ENCODE measurements at regions not wholly inside any gene's neighbourhood (a gene's known extent, or its start where the extent isn't known, plus 50 kb on each side); places are given as distances from the start of the nearest gene placed in this dataset.
"Not testable (repeated sequence)": the region's sequence is repeated elsewhere in the genome, so short reads cannot be mapped to it uniquely, and the experiment has no call there.

DNA sequence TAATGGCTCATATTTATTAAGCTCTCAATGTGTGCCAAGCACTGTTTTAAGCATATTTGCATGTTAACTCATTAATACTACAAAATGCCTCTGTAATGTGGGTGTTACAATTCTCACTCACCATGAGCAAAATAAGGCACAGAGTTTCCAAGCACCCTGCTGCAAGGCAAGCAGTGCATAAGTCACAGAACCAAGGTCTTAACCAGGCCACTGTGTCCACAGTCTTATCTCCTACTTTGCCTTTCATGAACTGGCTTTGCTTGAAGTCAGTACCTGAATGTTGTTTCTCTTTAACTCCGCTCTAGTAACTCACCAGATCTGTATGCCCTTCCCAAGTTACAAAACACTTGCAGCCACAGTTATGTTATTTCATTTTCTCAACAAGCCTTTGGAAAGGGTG is 1372.7 kb downstream of the AACS start:
- H3K4me3 ChIP-seq (replicated peaks; ENCODE audit: low read depth, low read length): no peak overlapping the region
- TF ChIP-seq, protein P1, sequence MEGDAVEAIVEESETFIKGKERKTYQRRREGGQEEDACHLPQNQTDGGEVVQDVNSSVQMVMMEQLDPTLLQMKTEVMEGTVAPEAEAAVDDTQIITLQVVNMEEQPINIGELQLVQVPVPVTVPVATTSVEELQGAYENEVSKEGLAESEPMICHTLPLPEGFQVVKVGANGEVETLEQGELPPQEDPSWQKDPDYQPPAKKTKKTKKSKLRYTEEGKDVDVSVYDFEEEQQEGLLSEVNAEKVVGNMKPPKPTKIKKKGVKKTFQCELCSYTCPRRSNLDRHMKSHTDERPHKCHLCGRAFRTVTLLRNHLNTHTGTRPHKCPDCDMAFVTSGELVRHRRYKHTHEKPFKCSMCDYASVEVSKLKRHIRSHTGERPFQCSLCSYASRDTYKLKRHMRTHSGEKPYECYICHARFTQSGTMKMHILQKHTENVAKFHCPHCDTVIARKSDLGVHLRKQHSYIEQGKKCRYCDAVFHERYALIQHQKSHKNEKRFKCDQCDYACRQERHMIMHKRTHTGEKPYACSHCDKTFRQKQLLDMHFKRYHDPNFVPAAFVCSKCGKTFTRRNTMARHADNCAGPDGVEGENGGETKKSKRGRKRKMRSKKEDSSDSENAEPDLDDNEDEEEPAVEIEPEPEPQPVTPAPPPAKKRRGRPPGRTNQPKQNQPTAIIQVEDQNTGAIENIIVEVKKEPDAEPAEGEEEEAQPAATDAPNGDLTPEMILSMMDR (IDR thresholded peaks at IDR 0.05; ENCODE audit: low read length, missing control alignments): no peak
- DNase-seq (ENCODE audit: low read depth): no peak

- H3K4me3 ChIP-seq (replicated peaks; ENCODE audit: low read depth, low read length): no peak overlapping the region
- TF ChIP-seq, protein P1 (IDR thresholded peaks at IDR 0.05; ENCODE audit: low read length, missing control alignments): no peak
- no peak for DNase-seq (ENCODE audit: low read depth)
Observed at GRCh38 chr12:126443977-126444376, 1378.7 kb downstream of the AACS start.

DNA sequence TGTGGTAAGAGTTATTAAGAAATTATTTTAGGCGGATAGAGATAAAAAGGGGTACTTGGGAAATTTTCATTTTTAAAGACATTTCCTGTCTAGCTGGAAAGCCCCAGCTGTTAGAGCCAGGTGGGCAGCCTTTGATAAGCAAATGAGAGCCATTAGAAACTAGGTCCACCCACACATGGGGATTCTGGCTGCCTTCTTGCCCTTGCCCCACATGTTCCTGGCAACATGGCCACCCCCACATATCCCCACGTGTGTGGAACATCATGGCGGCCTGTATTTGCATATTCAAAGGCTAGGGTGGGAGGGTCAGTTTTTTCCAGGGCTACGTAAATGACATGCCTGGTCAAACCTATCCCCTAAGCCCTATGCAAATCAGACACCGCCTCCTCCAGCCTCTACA is 1382.1 kb downstream of the AACS start:
- TF ChIP-seq, protein P1 (IDR thresholded peaks at IDR 0.05; ENCODE audit: low read length, missing control alignments): no peak

DNA sequence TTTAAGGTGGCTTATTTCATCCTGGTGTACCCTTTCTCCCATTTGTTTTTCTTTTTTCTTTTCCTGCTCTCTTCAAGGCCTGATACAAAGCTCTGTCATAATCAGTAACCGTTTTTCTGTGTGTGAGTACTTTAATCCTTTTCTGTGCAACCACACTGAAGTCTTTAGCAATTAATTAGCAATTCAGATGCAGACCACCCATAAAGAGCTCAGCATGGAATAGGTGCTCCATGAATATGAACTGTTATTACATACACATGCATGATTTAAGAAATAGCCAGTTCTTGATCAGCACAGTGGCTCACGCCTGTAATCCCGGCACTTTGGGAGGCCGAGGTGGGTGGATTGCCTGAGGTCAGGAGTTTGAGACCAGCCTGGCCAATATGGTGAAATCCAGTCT is 1386.6 kb downstream of the AACS start:
- TF ChIP-seq, protein P1 (IDR thresholded peaks at IDR 0.05; ENCODE audit: low read length, missing control alignments): no peak
- no peak overlapping the region for H3K4me3 ChIP-seq (replicated peaks; ENCODE audit: low read depth, low read length)
- no peak for DNase-seq (ENCODE audit: low read depth)

More for the DNA sequence above, 1382.1 kb downstream of the AACS start:
- peak; percentile 6 for DNase-seq (ENCODE audit: low read depth)
- no peak overlapping the region for H3K4me3 ChIP-seq (replicated peaks; ENCODE audit: low read depth, low read length)

DNA sequence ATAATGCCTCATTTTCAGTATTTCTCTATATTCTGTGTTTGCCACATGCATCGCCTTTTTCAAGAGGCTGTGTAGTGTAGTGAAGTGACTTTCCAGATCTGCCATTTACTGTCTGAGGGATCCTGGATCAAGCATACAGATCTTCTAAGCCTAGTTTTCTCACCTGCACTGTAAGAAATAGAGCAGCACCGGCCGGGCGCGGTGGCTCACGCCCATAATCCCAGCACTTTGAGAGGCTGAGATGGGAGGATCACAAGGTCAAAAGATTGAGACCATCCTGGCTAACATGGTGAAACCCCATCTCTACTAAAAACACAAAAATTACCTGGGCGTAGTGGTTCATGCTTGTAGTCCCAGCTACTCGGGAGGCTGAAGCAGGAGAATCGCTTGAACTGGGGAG is 1387.5 kb downstream of the AACS start:
- not testable (repeated sequence) for H3K4me3 ChIP-seq (replicated peaks; ENCODE audit: low read depth, low read length); DNase-seq (ENCODE audit: low read depth)

- H3K4me3 ChIP-seq (replicated peaks; ENCODE audit: low read depth, low read length): no peak overlapping the region
- DNase-seq (ENCODE audit: low read depth): peak; percentile 14
- TF ChIP-seq, protein P1 (IDR thresholded peaks at IDR 0.05; ENCODE audit: low read length, missing control alignments): no peak
Observed at GRCh38 chr12:126454581-126454980, 1389.3 kb downstream of the AACS start.

DNA sequence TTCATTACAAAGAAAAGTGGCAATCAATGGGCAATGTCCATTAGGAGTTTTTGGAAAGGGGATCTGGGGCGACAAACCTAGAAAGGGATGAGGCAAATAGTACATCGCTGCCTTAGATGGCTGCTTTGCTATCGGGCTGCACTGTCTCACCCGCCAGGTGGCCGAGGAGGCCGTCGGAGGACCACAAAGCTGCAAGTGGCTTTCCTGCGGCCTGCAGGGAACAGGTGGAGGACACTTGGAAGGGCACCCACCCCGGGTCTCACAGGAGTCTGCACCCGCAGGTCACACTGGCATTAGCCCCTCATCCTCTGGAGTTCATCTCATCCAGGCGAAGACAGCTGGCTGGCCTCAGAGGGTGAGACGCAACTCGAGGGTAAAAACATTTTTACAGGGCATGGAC is 1392.5 kb downstream of the AACS start:
- TF ChIP-seq, protein P1 (IDR thresholded peaks at IDR 0.05; ENCODE audit: low read length, missing control alignments): no peak
- no peak for DNase-seq (ENCODE audit: low read depth)
- no peak overlapping the region for H3K4me3 ChIP-seq (replicated peaks; ENCODE audit: low read depth, low read length)

Data from fibroblast of pulmonary artery (primary cell).